ENCODE measurements at regions not wholly inside any gene's neighbourhood (a gene's known extent, or its start where the extent isn't known, plus 50 kb on each side); places are given as distances from the start of the nearest gene placed in this dataset.

DNA sequence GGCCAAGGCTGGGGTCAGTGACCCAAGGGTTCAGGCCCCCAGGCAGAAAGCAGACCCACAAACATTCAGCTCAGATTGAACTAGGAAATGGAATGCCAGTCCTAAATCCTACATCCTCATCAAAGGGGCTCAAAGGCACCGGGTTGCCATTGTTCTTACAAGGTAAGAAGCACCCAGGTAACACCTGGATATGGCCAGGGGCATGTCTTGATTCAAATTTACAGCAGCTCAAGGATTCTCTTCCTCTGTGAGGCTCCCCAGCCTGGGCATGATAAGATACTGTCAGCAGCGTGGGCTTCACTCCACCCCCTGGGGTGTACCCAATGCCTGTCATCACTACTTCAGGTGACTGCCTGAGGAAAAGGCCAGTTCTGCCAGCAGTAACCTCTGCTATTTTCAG, 92.1 kb upstream of the FSTL4 start:
- DNase-seq, result no peak

DNA sequence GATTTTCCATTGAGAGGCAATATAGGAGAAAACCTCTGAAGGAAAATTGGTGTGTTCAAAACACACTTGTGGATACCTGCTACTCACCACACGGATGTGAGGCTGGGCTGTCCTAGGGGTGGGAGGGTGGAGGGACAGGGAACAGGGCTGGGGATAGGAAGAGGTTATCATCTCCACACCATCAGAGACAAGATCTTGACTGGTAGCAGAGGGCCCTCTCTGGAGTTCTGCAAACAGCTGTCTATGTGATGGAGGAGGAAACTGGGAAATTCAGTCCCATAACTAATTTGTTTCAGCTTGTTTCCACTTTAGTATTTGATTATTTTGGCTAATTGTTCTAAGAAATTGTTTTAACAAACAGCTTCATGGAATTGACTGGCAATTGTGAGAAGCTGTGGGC, 91.6 kb upstream of the FSTL4 start:
- DNase-seq, result no peak

DNA sequence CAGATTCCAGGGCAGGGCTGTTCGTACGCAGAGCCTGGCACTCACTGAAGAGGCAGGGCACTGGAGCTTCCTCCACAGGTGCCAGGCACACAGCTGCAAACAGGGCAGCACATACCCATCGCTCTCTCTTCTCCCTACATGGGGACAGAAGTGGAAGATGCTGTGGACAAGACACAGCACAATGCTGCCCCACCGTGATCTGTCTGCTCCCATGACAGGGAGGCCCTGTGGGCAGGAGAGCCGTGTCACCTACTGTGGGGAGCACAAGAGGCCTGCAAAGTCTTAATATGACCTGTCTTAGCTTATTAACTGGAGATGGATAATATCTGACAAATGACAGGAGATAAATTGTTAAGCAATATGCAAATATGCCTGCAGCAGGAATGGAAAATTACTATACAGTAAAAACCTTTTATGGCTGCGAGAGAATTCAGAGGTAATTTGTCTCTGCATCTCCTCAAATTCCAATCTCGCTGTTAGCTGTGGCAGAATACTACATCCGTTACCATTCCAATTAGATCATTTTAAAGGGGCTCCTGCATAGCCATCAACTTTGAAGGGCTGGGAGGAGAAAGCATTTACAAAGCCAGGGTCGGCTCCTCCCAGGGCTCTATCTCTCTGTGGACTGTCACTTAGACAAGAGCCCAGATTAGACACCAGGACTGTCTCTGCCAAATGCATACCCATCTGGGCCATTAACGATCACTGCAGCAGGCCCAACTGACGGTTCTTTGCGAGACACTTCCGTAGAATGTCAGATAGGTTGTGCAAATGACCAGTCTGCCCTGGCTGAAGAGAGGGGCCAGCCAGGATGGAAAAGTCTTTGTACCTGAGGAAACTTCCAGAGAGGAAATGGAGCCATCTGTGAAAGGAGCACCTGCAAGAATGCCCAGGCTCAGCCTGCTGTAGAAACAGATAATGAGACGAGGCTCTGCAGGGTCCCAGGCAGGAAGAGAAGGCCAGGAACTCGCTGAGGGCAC, 90.7 kb upstream of the FSTL4 start:
- no peak for DNase-seq

DNA sequence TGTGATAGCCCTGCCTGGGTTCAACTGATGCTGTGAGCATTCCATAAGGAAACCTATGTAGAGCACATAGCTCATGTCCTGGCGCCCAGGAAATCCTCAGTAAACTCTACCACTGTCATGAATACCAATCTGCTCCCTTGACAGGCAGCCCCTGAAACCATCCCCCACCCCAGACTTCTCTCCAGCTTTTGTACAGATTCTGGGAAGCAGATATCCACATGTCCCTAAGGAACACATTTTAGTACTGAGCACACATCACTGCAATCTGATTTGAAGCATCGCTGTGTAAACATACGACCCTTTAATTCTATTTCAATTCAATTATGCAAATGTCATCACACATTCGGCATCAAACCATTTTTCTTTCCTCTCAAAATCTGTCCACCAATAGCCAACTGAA, 89.5 kb upstream of the FSTL4 start:
- no peak for DNase-seq

DNA sequence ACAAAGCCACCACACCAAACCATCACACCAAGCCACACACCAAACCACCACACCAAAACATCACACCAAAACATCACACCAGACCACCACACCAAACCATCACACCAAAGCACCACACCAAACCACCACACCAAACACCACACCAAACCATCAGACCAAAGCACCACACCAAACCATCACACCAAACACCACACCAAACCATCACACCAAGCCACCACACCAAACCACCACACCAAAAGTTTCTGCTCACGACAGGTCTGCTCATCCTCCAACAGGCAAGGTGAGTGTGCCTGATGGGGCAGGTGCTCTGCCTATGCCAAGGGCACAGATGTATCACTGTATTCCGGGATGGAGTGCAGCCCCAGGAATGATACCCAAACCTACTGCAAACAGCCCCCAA, 87.9 kb upstream of the FSTL4 start:
- DNase-seq, result no peak

DNA sequence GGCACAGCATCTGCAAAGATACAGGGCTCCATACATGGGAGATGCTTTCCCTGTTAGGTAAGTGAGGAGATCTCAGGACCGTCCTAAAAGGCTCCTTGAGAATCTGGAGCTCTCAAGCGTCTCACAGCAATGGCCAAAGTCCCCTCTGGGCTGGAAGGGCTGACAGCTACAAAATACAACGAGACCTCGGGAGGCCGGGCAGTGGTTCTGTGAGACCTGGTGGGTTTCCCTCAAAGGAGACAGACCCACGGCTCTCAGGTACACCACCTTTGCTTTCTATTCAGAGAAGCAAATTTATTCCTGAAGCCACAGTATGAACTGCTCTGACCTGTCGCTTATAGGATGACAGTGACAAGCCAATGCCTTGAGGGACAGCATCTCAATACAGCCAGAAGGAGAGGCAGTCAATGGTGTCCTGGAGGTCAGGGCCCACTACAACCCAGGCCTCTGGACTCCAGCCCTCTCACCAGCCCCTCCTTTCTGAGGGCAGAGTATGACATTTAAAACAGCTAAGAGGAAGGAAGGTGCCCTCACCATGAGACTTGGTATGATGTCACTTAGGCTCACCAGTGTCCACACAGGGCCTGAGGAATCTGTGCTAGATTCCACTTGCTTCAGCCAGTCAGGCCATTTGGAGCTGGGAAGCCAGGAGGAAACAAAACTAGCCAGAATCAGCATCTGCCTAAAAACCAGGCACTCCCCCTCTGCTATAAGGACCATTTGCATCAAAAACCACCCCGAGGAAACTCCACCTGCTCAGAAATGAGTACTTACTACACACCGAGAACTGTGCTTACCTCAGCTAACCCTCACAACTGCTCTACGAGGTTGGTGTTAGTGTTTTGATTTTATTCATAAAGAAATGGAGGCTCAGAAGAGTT, 86.5 kb upstream of the FSTL4 start:
- peak; percentile 6 for DNase-seq

DNA sequence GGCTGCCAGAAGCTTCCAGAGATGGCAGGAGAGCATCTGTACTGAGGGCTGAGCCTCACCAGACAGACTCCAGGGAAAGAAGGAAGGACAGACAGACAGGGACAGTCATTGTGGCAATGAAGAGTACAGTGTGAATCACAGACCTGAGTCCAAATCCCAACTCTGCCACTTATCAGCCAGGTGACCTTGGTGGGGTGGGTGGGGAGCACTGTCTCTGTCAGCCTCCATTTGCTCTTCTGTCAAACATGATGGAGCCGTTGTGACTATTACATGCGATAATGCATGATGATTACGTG, 85.9 kb upstream of the FSTL4 start:
- no peak for DNase-seq

DNA sequence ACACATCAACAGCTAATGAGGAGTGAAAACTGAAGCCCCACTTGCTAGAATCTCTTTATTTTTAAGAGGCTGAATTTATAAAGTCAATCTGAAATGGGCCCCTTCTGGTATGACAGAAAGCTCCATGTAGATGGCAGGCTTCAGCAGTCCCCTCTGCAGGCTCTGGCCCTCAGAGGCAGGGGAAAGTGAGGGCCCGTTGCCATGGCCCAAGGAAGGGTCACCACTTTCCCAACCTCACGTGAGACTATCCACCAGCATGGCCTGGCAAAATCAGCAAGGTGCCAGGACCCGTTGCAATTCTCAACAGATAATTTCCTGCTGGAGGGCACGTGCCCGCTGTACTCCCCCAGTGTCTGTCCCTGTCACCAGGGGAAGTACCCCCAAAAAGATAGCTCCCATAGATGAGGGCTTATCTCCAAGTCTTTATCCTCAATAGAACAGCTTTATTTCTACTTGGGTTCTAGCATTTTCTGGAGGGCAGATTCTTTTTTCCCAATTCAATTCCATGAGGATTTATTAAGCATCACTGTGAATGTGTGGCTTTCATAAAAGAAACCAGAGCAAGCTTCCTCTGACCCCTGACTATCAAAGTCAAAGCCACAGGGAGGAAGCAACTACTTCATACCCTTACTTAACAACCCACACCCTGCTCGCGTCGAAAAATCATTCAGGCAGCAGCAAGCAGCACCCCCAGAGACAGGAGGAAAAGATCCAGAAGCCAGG, 85.4 kb upstream of the FSTL4 start:
- DNase-seq, result no peak

DNA sequence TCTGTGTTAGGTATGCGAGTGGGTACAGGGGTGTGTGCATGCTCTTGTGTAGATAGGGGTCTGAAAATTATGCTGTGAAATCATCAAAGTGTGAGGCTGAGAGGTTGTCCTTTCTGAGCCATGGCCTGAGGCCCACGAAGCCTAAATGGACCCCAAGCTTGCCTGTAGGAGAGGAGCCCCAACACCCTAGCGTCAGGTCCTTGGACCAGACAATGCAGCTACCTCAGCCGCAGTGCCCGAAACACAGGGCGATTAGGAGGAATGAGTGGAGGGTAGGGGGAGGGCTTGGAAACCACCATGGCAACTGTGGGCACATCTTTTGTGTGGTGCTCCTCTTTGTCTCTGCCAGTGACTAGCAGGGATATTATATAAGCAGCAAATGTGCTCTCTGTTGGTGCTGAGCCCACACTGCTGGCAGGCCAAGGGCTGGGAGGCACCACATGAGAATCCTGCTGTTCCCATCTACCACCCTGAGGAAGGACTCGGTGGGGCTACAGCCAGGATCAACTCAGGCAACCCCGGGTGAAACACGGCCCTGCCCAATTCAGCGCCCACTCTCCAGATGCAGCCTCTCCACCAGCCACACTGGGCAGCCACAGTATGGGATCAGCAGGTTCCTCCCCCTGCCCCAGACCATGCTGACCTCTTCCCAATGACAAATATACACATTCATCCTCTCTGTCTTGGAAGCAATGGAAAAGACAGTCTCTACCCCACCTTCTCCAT, 84.6 kb upstream of the FSTL4 start:
- no peak for DNase-seq

DNA sequence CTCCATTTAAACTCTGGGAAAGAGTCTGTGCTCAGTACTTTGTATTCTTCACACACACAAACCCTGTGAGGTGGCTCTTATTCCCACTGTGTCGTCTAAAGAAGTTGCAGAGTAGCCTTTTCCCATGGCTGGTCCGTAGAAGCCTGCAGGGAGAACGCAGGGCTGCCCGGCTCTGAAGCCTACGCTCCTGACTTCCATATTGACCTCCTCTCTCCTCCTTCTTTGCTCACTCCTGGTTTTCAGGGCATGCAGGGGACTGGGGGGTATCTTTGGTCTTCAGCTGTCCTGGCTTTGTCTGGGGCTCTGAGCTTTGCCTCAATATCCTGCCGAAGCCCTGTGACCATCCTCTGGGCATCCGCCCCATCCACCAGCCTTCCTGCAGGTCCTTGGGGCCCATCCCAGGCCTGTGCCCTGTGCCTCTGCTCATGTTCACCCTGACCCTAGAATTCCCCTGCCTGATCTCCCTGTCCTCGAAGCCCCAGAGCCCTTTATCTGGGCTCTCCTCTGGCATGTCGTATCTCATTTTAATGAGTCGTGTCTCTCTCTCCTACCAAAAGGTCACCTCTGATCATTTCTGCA, 83.8 kb upstream of the FSTL4 start:
- DNase-seq, result no peak

DNA sequence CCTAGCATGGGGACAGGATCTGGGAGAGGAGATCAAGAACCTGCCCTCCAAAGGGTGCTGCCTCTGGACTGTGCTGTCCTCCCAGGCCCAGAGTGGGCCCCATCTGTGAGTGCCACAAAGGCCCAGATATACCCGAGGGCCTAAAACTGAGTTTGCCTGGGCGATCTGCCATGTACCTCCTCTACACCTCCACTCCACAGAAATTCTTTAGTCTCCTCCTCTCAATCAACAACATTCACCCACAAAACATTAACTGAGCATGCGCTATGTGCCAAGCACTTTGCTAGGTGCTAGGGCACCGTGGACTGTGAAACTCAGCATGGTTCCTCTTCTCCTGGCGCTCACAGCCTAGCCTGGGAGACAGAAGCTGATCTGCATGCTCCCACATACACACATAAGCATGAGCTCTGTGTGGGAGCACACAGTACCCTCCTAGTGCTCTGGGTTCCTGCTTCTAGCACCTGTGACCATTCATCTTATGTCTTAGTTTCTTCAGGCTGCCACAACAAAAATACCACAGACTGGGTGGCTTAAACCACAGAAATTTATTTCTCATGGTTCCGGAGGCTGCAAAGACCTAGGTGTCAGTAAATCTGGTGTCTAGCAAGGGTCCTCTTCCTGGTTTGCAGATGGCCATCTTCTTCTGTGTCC, 82.0 kb upstream of the FSTL4 start:
- no peak for DNase-seq

DNA sequence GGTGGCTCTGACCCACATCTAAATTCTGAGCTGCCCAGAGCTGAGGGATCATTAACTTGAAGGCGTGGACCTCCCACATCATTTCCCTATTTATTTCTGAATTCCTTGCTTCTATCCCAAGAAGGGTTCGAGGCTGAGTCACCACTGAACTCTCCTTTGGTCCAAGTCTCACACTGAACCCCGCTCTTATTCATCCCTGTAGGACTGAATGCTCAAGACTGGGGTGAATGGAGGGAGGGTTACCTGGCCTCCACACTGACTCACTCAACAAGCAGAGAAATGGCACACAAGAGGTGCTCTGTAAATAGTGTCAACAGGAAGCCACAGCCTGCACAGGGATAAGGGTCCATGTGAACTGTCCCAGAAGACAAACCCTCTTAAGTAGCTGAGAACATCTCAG, 79.1 kb upstream of the FSTL4 start:
- no peak for DNase-seq

DNA sequence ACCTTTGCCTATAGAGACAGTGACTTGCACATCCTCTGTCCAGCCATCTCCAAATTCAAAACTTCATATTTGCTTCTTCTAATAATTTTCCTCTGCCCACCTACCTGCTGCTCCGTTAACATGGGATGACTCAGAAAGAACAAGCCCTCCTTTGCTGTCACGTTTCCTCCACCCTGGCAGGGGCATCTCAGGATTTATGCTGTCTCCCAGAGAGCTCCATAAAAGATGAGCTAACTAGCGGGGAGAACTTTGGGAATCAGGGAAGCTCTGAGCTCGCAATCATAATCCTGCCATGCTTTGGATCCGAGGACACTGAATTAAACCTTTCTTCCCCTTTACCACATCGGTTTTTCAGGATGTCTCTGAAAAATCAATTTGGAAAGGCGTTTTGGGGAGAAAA, 78.4 kb upstream of the FSTL4 start:
- DNase-seq, result no peak

DNA sequence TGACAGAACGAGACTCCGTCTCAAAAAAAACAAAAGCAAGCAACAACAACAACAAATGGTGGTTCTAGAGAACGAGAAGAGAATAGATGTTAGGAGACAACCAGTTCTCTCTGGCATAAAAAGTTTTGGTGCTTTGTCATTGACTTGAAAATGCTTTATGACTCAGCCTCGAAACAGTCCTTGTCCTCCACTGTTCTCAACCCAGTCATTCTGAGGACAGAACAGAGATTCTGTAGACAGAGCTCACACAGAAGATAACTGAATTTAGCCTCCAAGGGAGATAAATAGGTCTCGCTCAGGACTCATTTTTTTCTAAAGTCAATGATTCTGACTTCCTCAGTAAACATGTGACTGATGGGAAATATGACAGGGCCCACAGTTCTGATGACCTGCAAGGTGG, 76.0 kb upstream of the FSTL4 start:
- no peak for DNase-seq

DNA sequence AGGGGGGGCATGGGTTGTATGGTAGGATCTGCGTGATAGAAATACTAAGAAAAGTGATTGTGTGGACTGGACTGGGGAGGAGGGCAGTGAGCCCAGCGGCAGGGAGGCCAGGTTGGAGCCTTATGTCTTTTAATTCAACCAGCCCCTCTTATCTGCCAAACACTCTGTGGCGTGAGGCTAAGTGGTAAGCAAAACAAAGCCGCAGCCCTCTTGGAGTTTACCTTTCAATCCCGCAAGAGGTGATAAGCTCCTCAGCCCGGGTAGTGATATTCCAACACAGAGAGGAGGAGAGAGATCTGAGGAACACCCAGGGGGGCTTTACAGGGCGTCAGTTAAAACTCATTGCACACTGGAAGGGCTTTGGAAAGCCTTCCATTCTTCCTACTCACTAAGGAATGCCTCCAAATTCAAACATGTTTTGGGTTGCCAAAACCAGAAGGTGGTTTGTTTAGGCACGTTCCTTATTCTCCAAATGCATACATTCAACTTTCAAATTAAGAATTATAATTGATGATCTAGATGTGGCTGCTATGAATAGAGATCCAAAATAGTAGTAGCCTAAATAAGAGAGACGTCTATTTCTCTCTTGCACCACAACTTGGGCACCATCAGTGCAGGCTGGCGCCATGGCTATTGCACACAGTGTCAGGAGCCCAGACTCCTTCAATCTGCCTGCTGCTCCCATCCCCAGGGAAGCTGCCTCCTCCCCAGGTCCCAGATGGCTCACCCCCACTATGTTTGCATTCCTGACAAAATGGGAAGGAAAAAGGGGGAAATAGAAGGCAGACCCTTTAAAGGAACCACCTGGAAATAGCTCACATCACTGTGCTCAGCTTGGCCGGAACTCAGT, 75.1 kb upstream of the FSTL4 start:
- DNase-seq, result no peak

DNA sequence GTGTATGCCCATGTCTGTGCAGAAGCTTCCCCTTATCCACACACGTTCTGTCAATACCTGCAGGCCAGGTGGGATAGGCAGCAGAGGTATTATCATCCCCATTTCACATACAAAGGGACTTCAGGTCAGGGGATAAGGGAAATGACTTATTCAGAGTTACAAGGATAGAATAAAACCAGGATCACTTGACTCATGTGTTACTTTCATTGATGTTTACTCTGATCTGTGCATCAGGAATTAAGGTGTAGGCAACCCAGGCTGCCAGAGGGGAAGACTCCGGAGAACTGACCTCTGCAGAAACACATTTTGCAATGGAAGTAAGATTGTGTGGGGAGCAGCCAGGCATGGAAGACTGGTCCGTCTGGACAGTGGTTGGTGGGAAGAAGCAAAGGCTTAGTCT, 74.2 kb upstream of the FSTL4 start:
- no peak for DNase-seq

DNA sequence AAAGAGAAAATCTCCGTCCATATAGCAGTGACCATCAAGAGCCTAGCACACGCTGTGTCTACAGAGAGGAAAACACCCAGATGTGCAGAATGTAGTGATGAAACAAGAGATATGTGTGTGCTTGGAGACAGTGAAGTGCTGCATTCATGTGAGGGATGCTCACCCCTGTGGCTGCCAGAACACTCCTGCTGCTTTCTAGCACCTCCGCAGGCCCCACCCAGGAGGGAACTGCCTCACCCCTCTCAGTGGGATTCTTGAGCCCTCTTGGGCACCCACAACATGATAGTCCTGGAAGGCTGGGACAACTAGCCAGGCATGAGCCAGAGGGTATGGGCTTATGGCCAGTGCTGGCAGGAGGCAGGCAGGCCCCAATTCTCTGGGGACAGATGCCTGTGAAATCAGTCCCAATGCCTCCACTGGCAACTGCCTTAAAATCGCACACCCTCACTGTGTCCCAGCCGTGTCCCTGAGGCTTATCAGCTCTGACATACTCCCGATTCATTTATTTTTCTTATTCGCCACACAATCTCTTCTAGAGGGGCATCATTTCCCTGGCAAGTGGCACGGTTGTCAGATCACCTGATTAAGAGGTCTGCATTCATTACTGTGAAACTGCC, 73.2 kb upstream of the FSTL4 start:
- no peak for DNase-seq

DNA sequence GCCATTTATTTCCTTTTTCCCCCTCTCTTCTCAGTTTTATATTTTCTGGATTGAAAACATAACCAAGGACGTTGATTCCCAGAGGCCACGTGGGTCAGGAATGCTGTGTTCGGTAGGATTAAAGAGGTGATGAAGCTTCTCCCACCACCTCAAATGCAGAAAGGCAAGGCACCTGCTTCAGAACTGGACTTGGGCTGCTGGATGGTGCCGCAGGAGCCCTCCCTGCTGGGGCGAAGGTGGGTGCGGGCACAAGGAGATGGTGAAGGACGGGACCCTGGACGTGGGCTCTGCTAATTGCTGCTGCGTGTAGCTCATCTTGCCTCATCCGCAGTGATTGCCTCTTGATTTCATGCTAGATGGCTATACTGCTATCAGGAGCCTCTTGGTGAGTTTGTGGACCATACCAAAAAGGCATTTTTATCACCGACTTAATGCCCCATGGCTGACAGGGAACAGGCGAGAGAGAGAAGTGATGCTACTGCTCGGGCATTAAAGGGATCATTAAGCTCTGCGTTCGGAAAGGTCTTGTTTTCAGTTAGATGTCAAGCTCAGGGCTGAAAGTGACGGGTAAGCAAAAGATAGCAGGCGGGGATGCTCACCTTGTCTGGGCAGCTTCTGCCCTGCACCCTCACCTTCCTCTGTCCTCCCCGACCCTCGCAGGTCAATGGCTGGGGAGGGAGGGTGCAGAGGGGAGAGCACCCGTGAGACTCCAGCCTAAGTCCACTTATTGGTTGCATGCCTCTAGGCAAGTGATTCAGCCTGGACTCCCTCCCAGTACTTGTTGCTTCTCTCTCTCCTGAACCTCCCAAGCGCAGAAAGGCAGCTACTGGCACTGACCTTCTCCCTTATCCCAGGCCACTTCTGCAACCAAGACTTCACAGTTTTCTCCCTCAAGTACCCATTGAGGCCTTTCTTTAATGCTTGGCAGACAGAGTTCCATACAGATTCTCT, 71.6 kb upstream of the FSTL4 start:
- no peak for DNase-seq

DNA sequence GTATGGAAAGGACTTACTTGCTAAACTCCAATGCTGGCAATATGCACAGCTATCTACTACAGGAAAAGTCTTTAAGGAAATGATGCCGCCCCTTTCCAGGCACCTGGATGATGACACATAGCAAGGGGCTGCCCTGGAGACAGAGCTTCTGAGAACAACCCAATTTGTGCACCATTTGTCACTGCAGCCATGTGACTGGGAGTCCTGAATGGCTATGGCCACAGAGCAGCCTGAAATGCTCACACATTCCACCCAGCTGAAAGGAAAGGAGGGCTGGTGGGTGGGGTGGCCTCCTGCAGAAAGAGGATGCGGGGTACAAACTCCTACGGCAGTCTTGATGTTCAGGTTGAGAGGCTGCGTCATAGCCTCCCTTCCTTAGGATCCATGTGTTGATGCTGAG, 70.1 kb upstream of the FSTL4 start:
- no peak for DNase-seq

All from suppressor macrophage treated with lipopolysaccharide for 4 hours (primary cell).